ENCODE measurements at regions not wholly inside any gene's neighbourhood (a gene's known extent, or its start where the extent isn't known, plus 50 kb on each side); places are given as distances from the start of the nearest gene placed in this dataset.

GRCh38 chrX:63551856-63552255 lies 200.7 kb upstream of the SPIN4 start (continued):
- no peak for TF ChIP-seq ARID5B (CRISPR knock-in tag; IDR thresholded peaks at IDR 0.05)
- TF ChIP-seq ZNF768 (CRISPR knock-in tag; IDR thresholded peaks at IDR 0.05): no peak
- no peak for TF ChIP-seq ZNF569 (CRISPR knock-in tag; IDR thresholded peaks at IDR 0.05; ENCODE audit: borderline replicate concordance)
- TF ChIP-seq ZBTB10 (CRISPR knock-in tag; IDR thresholded peaks at IDR 0.05; ENCODE audit: borderline replicate concordance): no peak
- TF ChIP-seq ZSCAN29 (CRISPR knock-in tag; conservative IDR thresholded peaks at IDR 0.05): no peak
- TF ChIP-seq ELF3 (CRISPR knock-in tag; IDR thresholded peaks at IDR 0.05): no peak
- no peak for TF ChIP-seq ZFP90 (CRISPR knock-in tag; IDR thresholded peaks at IDR 0.05; ENCODE audit: borderline replicate concordance)
- TF ChIP-seq ATF4 (CRISPR knock-in tag; IDR thresholded peaks at IDR 0.05): no peak
- no peak for TF ChIP-seq ZNF225 (CRISPR knock-in tag; IDR thresholded peaks at IDR 0.05)

All from HepG2 (cell line).